ENCODE measurements at regions not wholly inside any gene's neighbourhood (a gene's known extent, or its start where the extent isn't known, plus 50 kb on each side); places are given as distances from the start of the nearest gene placed in this dataset.

DNA sequence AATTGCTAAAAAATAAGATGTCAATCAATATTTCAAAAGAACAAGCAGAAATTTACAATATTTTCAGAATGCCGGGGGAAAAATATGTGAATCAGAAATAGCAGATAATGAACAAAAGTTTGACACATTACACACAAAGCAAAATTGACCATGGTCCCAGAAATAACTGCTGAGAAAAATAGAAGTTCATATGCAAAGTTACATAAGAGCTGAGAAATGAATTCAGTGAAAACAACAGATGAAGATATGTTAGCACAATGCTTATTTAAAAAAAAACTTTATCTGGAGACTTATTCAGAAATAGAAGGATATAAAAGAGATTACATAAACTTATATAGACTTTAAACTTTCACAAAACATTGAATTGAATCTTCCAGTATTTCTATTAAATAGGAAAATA, 1483.7 kb upstream of the ACO1 start:
- H3K27ac ChIP-seq, result no peak overlapping the region
- no peaks in the 10 kb centered on the region for H3K27me3 ChIP-seq (replicated peaks; ENCODE audit: insufficient read depth)
- DNase-seq (ENCODE audit: low spot score), result no peak
- no peaks in the 10 kb centered on the region for H3K9me3 ChIP-seq
- 93% methylated on average over 1 of the region's 1 CpG for WGBS
- H3K36me3 ChIP-seq, result no peaks in the 10 kb centered on the region
- intact Hi-C loops (cut with DNase I), result no loop called here
- TF ChIP-seq POLR2AphosphoS5 (IDR thresholded peaks at IDR 0.05) (no peak), POLR2A (IDR thresholded peaks at IDR 0.05) (no peak)
- TF ChIP-seq, protein P1, sequence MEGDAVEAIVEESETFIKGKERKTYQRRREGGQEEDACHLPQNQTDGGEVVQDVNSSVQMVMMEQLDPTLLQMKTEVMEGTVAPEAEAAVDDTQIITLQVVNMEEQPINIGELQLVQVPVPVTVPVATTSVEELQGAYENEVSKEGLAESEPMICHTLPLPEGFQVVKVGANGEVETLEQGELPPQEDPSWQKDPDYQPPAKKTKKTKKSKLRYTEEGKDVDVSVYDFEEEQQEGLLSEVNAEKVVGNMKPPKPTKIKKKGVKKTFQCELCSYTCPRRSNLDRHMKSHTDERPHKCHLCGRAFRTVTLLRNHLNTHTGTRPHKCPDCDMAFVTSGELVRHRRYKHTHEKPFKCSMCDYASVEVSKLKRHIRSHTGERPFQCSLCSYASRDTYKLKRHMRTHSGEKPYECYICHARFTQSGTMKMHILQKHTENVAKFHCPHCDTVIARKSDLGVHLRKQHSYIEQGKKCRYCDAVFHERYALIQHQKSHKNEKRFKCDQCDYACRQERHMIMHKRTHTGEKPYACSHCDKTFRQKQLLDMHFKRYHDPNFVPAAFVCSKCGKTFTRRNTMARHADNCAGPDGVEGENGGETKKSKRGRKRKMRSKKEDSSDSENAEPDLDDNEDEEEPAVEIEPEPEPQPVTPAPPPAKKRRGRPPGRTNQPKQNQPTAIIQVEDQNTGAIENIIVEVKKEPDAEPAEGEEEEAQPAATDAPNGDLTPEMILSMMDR (IDR thresholded peaks at IDR 0.05), result no peak
- no peak overlapping the region for H3K4me3 ChIP-seq
- no peaks in the 10 kb centered on the region for H3K4me1 ChIP-seq (replicated peaks)

DNA sequence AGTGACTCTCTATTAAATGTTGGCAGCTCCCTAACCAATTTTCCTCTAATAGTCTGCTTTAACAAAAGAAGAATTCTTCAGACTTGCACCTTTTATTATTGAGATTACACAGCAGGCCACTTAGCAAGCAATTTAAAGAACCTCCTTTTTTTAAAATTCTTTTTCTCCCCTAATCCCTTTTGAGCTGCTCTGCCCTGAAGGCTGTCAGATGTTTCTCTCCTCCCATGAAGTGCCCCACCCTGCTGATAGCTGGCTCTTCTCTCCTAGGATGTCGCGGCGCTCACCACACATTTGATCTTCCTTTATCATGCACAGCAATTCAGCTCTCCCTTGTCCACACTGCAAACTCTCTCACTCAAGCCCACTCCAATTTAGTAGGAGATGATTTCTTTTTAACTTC, 1471.1 kb upstream of the ACO1 start:
- 45% methylated on average over 3 of the region's 3 CpGs for WGBS
- Histone ChIP-seq H3K36me3 (no peaks in the 10 kb centered on the region), H3K4me1 (replicated peaks) (no peaks in the 10 kb centered on the region), H3K27me3 (replicated peaks; ENCODE audit: insufficient read depth) (no peaks in the 10 kb centered on the region), H3K4me3 (no peak overlapping the region), H3K27ac (no peak overlapping the region), H3K9me3 (no peaks in the 10 kb centered on the region)
- no peak for DNase-seq (ENCODE audit: low spot score)
- intact Hi-C loops (cut with DNase I), result no loop called here
- TF ChIP-seq POLR2A (IDR thresholded peaks at IDR 0.05), result no peak
- TF ChIP-seq POLR2AphosphoS5 (IDR thresholded peaks at IDR 0.05), result no peak
- TF ChIP-seq, protein P1 (IDR thresholded peaks at IDR 0.05), result no peak

GRCh38 chr9:30915451-30915850, 1469.0 kb upstream of the ACO1 start:
- no peaks in the 10 kb centered on the region for H3K9me3 ChIP-seq
- DNase-seq (ENCODE audit: low spot score), result no peak
- no peak overlapping the region for H3K27ac ChIP-seq
- WGBS, result 80% methylated on average over 4 of the region's 4 CpGs
- no peaks in the 10 kb centered on the region for H3K27me3 ChIP-seq (replicated peaks; ENCODE audit: insufficient read depth)
- H3K36me3 ChIP-seq, result no peaks in the 10 kb centered on the region
- TF ChIP-seq, protein P1 (IDR thresholded peaks at IDR 0.05), result no peak
- no peak for TF ChIP-seq POLR2AphosphoS5 (IDR thresholded peaks at IDR 0.05)
- TF ChIP-seq POLR2A (IDR thresholded peaks at IDR 0.05), result no peak
- no peak overlapping the region for H3K4me3 ChIP-seq
- H3K4me1 ChIP-seq (replicated peaks), result no peaks in the 10 kb centered on the region
- intact Hi-C loops (cut with DNase I), result no loop called here

GRCh38 chr9:30925126-30925525, 1459.3 kb upstream of the ACO1 start:
- intact Hi-C loops (cut with DNase I), result no loop called here
- TF ChIP-seq POLR2A (IDR thresholded peaks at IDR 0.05), result no peak
- TF ChIP-seq, protein P1 (IDR thresholded peaks at IDR 0.05), result no peak
- Histone ChIP-seq H3K27ac (no peak overlapping the region), H3K9me3 (no peaks in the 10 kb centered on the region), H3K4me1 (replicated peaks) (no peaks in the 10 kb centered on the region), H3K4me3 (no peak overlapping the region), H3K27me3 (replicated peaks; ENCODE audit: insufficient read depth) (no peaks in the 10 kb centered on the region), H3K36me3 (no peaks in the 10 kb centered on the region)
- DNase-seq (ENCODE audit: low spot score), result no peak
- 72% methylated on average over 5 of the region's 5 CpGs for WGBS

GRCh38 chr9:30925635-30926034, 1458.8 kb upstream of the ACO1 start:
- Histone ChIP-seq H3K4me3 (no peak overlapping the region), H3K36me3 (no peaks in the 10 kb centered on the region), H3K4me1 (replicated peaks) (no peaks in the 10 kb centered on the region), H3K27ac (no peak overlapping the region), H3K9me3 (no peaks in the 10 kb centered on the region), H3K27me3 (replicated peaks; ENCODE audit: insufficient read depth) (no peaks in the 10 kb centered on the region)
- TF ChIP-seq POLR2AphosphoS5 (IDR thresholded peaks at IDR 0.05), result no peak
- TF ChIP-seq, protein P1 (IDR thresholded peaks at IDR 0.05), result no peak
- no peak for TF ChIP-seq POLR2A (IDR thresholded peaks at IDR 0.05)
- DNase-seq (ENCODE audit: low spot score), result no peak
- intact Hi-C loops (cut with DNase I), result no loop called here
- WGBS, result 81% methylated on average over 2 of the region's 2 CpGs

Data from prostate gland (tissue), 2 donors.